HUES64 (cell line): ENCODE measurements at regions not wholly inside any gene's neighbourhood (a gene's known extent, or its start where the extent isn't known, plus 50 kb on each side); places are given as distances from the start of the nearest gene placed in this dataset.

Experiments used
- H3K27ac ChIP-seq: 2 replicates; pipeline ENCODE4 v1.7.0; 2013; ENCODE audit warnings: low read depth, low read length, inconsistent platforms
- H3K27me3 ChIP-seq: 2 replicates; pipeline ENCODE4 v1.6.1; 2013; ENCODE audit warnings: mild to moderate bottlenecking, low read length; ENCODE audit not compliant: insufficient read depth
- H3K36me3 ChIP-seq: 2 replicates; pipeline ENCODE4 v1.6.1; 2013; ENCODE audit warnings: mild to moderate bottlenecking, low read length; ENCODE audit not compliant: insufficient read depth
- H3K4me1 ChIP-seq: 2 replicates; pipeline ENCODE4 v1.6.1; 2013; ENCODE audit warnings: mild to moderate bottlenecking, low read length, moderate library complexity; ENCODE audit not compliant: insufficient read depth
- H3K4me3 ChIP-seq: 2 replicates; pipeline ENCODE4 v1.5.1; 2013; ENCODE audit warnings: mild to moderate bottlenecking, low read length, moderate library complexity
- H3K9ac ChIP-seq: 2 replicates; pipeline ENCODE4 v1.6.1; 2013; ENCODE audit warnings: mild to moderate bottlenecking, low read depth, low read length
- H3K9me3 ChIP-seq: 2 replicates; pipeline ENCODE4 v1.6.1; 2013; ENCODE audit warnings: low read depth, low read length; ENCODE audit not compliant: insufficient read depth
- WGBS: fragments of 150-250, 120-280 bp; methylation state at CpG from one replicate; pipeline ENCODE4 v1.1.7; 2013; ENCODE audit warnings: missing lambda C conversion rate; 5-methylcytosine and 5-hydroxymethylcytosine counted together

- Histone ChIP-seq H3K9ac (no peak overlapping the region), H3K4me1 (peaks cover 15% of the 10 kb centered on the region)
- WGBS: 93% methylated on average over 4 of the region's 4 CpGs
Observed at GRCh38 chr2:5937321-5937720, 245.1 kb downstream of the SOX11 start.

GRCh38 chr2:5937851-5938565, 245.8 kb downstream of the SOX11 start:
- Histone ChIP-seq H3K27me3 (no peaks in the 10 kb centered on the region), H3K4me3 (no peak overlapping the region), H3K9ac (no peak overlapping the region; the same call in 1 of the 2 replicates), H3K4me1 (peaks cover 15% of the 10 kb centered on the region), H3K9me3 (no peaks in the 10 kb centered on the region), H3K36me3 (no peaks in the 10 kb centered on the region), H3K27ac (no peak overlapping the region)
- 70% methylated on average over 12 of the region's 12 CpGs for WGBS

More at GRCh38 chr2:5937321-5937720, 245.1 kb downstream of the SOX11 start:
- Histone ChIP-seq H3K27ac (no peak overlapping the region), H3K27me3 (no peaks in the 10 kb centered on the region), H3K4me3 (no peak overlapping the region), H3K36me3 (no peaks in the 10 kb centered on the region), H3K9me3 (no peaks in the 10 kb centered on the region)

DNA sequence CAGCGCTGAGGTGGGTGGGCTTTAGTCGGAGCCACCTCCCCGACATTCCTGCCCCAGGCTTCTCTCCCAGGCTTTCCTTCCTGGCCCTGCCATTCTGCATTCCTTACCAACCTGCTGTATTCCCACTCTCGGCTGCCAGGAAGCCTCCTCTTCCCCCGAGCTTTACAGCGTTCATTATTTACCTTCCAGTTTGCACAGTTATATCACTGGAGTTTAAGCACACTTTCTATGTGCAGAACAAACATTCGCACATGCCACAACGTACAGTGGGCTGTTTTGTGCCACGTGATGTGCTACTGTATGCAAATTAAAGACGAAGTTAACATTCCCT, 246.3 kb downstream of the SOX11 start:
- no peaks in the 10 kb centered on the region for H3K27me3 ChIP-seq
- H3K9me3 ChIP-seq: no peaks in the 10 kb centered on the region
- H3K9ac ChIP-seq: no peak overlapping the region
- WGBS: 63% methylated on average over 10 of the region's 10 CpGs
- peaks cover 15% of the 10 kb centered on the region for H3K4me1 ChIP-seq
- H3K4me3 ChIP-seq: no peak overlapping the region
- no peak overlapping the region for H3K27ac ChIP-seq
- no peaks in the 10 kb centered on the region for H3K36me3 ChIP-seq

- 95% methylated on average over 4 of the region's 4 CpGs for WGBS
- no peak overlapping the region for H3K4me3 ChIP-seq
- no peak overlapping the region for H3K27ac ChIP-seq
- no peak overlapping the region for H3K9ac ChIP-seq
- peaks cover 15% of the 10 kb centered on the region for H3K4me1 ChIP-seq
- H3K9me3 ChIP-seq: no peaks in the 10 kb centered on the region
- H3K36me3 ChIP-seq: no peaks in the 10 kb centered on the region
- no peaks in the 10 kb centered on the region for H3K27me3 ChIP-seq
Observed at GRCh38 chr2:5939553-5939952, 247.4 kb downstream of the SOX11 start.

- no peak overlapping the region for H3K27ac ChIP-seq
Observed at GRCh38 chr2:5940596-5941535, 248.7 kb downstream of the SOX11 start.

DNA sequence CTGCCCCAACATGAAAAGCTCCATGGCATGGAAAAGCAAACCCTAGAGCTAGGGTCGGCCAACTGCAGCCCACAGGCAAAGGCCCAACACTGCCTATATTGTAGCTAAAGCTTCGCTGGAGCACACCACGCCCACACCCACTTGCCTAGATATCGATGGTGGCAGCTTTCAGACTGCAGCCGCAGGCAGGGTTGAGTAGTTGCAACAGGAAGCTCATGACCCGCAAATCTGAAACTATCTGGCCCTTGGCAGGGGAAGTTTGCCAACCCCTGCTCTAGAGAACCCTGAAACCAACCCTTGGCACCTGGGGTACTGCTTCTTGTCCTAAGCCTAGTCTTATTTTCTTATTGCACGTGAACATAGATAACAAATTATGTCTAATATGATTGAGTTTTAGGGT, 250.0 kb downstream of the SOX11 start:
- 98% methylated on average over 7 of the region's 7 CpGs for WGBS
- Histone ChIP-seq H3K9ac (no peak overlapping the region), H3K9me3 (no peaks in the 10 kb centered on the region), H3K36me3 (no peaks in the 10 kb centered on the region), H3K4me3 (no peak overlapping the region), H3K27ac (no peak overlapping the region), H3K27me3 (no peaks in the 10 kb centered on the region), H3K4me1 (peaks cover 36% of the 10 kb centered on the region)

More at GRCh38 chr2:5940596-5941535, 248.7 kb downstream of the SOX11 start:
- Histone ChIP-seq H3K4me1 (peaks cover 24% of the 10 kb centered on the region), H3K9ac (no peak overlapping the region), H3K36me3 (no peaks in the 10 kb centered on the region), H3K27me3 (no peaks in the 10 kb centered on the region), H3K9me3 (no peaks in the 10 kb centered on the region), H3K4me3 (no peak overlapping the region)
- WGBS: 94% methylated on average over 7 of the region's 7 CpGs

- 92% methylated on average over 6 of the region's 9 CpGs for WGBS
- Histone ChIP-seq H3K4me3 (peak overlapping the region; percentile 42; the same call in 1 of the 2 replicates), H3K27me3 (no peaks in the 10 kb centered on the region)
Observed at GRCh38 chr2:5945742-5946141, 253.6 kb downstream of the SOX11 start.

GRCh38 chr2:5946225-5947115, 254.3 kb downstream of the SOX11 start:
- 48% methylated on average over 13 of the region's 15 CpGs for WGBS
- Histone ChIP-seq H3K36me3 (no peaks in the 10 kb centered on the region), H3K27me3 (no peaks in the 10 kb centered on the region), H3K4me3 (peak overlapping the region; percentile 42; the same call in 1 of the 2 replicates), H3K27ac (peak overlapping the region; percentile 97), H3K9me3 (no peaks in the 10 kb centered on the region), H3K9ac (peak overlapping the region; percentile 90), H3K4me1 (peaks cover 24% of the 10 kb centered on the region)

More at GRCh38 chr2:5945742-5946141, 253.6 kb downstream of the SOX11 start:
- H3K9me3 ChIP-seq: no peaks in the 10 kb centered on the region
- peak overlapping the region; percentile 97 for H3K27ac ChIP-seq
- H3K9ac ChIP-seq: peak overlapping the region; percentile 90; the same call in 1 of the 2 replicates
- no peaks in the 10 kb centered on the region for H3K36me3 ChIP-seq
- H3K4me1 ChIP-seq: peaks cover 24% of the 10 kb centered on the region

- Histone ChIP-seq H3K4me1 (peaks cover 16% of the 10 kb centered on the region), H3K9ac (no peak overlapping the region), H3K9me3 (no peaks in the 10 kb centered on the region), H3K4me3 (no peak overlapping the region), H3K27me3 (no peaks in the 10 kb centered on the region), H3K36me3 (no peaks in the 10 kb centered on the region), H3K27ac (no peak overlapping the region)
- 96% methylated on average over 5 of the region's 5 CpGs for WGBS
Observed at GRCh38 chr2:5950736-5951135, 258.6 kb downstream of the SOX11 start.

- WGBS: 83% methylated on average over 1 of the region's 1 CpG
- Histone ChIP-seq H3K36me3 (no peaks in the 10 kb centered on the region), H3K27me3 (no peaks in the 10 kb centered on the region), H3K4me1 (peaks cover 9% of the 10 kb centered on the region; the same call in 1 of the 2 replicates), H3K9ac (no peak overlapping the region), H3K27ac (no peak overlapping the region), H3K9me3 (no peaks in the 10 kb centered on the region), H3K4me3 (no peak overlapping the region)
Observed at GRCh38 chr2:5951471-5951870, 259.3 kb downstream of the SOX11 start.
